ENCODE measurements at regions not wholly inside any gene's neighbourhood (a gene's known extent, or its start where the extent isn't known, plus 50 kb on each side); places are given as distances from the start of the nearest gene placed in this dataset.

- no peaks in the 10 kb centered on the region for H3K27me3 ChIP-seq (ENCODE audit: insufficient read depth, low read length)
- H3K9me3 ChIP-seq (ENCODE audit: control insufficient read depth, low read depth, low read length) = no peaks in the 10 kb centered on the region
- H3K56ac ChIP-seq (ENCODE audit: insufficient read length, low read depth, low read length) = no peak overlapping the region
- H3K14ac ChIP-seq (ENCODE audit: insufficient read depth, low read length) = no peak overlapping the region
- no peaks in the 10 kb centered on the region for H4K20me1 ChIP-seq (ENCODE audit: control insufficient read depth, insufficient read depth, insufficient read length)
- H3K4me3 Mint-ChIP-seq = no peak overlapping the region
- no peak overlapping the region for H3K4ac ChIP-seq (ENCODE audit: low read depth, low read length)
- H2BK12ac ChIP-seq (ENCODE audit: insufficient read length, low read depth, low read length) = no peak overlapping the region
- H3K9me3 Mint-ChIP-seq = peaks cover 2 to 4% of the 10 kb centered on the region in 2 experiments; a peak in 2 of 5 replicates
- H3K27me3 Mint-ChIP-seq (ENCODE audit: low read depth) = no peaks in the 10 kb centered on the region
- no peaks in the 10 kb centered on the region for H3K4me1 ChIP-seq (ENCODE audit: insufficient read depth, low read length)
- no peak overlapping the region for H3K23ac ChIP-seq (ENCODE audit: insufficient read length, low read depth, low read length)
- no peak overlapping the region for H2BK120ac ChIP-seq (ENCODE audit: low read depth, low read length, poor library complexity, severe bottlenecking)
- no peak overlapping the region for H3T11ph ChIP-seq (ENCODE audit: low read length)
- H3K79me1 ChIP-seq (ENCODE audit: insufficient read depth, low read depth, low read length, poor library complexity, severe bottlenecking) = no peaks in the 10 kb centered on the region
- H2BK15ac ChIP-seq (ENCODE audit: low read depth, low read length) = no peak overlapping the region
- peaks cover 0 to 10% (median 4%) of the 10 kb centered on the region in 3 experiments; a peak in 3 of 7 replicates for H3K36me3 Mint-ChIP-seq (ENCODE audit: insufficient read depth in 1 of 3, low read depth in 3 of 3)
- no peaks in the 10 kb centered on the region for H3K23me2 ChIP-seq (ENCODE audit: insufficient read length, low read depth, low read length, poor library complexity, severe bottlenecking)
- no peaks in the 10 kb centered on the region for H3K4me1 Mint-ChIP-seq
- H3K27ac ChIP-seq (ENCODE audit: insufficient read length, low read depth, low read length) = no peak overlapping the region
- no peak overlapping the region for H2BK20ac ChIP-seq (ENCODE audit: low read depth, low read length, poor library complexity, severe bottlenecking)
- WGBS (ENCODE audit: extremely low coverage, insufficient read length, low lambda C conversion rate) = no CpG with 5 or more reads among the region's 2 CpGs
- no peak overlapping the region for H4K8ac ChIP-seq (replicated peaks; ENCODE audit: insufficient read length, low read depth, low read length)
- H3K27ac Mint-ChIP-seq = no peak overlapping the region
- no peak overlapping the region for H2AK5ac ChIP-seq (ENCODE audit: insufficient read length, low read length)
- no peak overlapping the region for H3K9ac ChIP-seq (ENCODE audit: extremely low read depth, insufficient read length, low read length)
- TF ChIP-seq CTCF (conservative IDR thresholded peaks at IDR 0.05) = no peak
- no peak overlapping the region for H2BK5ac ChIP-seq (ENCODE audit: insufficient read length, low read length)
- no peak for DNase-seq
- no peak overlapping the region for H3K4me2 ChIP-seq (ENCODE audit: insufficient read depth, insufficient read length, low read length)
- H3K18ac ChIP-seq (ENCODE audit: insufficient read length, low read depth, low read length) = no peak overlapping the region
- no peak overlapping the region for H4K91ac ChIP-seq (ENCODE audit: insufficient read length, low read depth, low read length)
- no peak overlapping the region for H4K5ac ChIP-seq (ENCODE audit: insufficient read length, low read depth, low read length)
- H2AFZ ChIP-seq (ENCODE audit: low read length) = no peak overlapping the region
- no peaks in the 10 kb centered on the region for H3K79me2 ChIP-seq (ENCODE audit: insufficient read depth, low read length)
Observed at GRCh38 chr6:9535106-9535505, 879.8 kb downstream of the TFAP2A start.

All from H9 (cell line).